Gastrocnemius medialis (tissue), 4 donors: ENCODE measurements at regions not wholly inside any gene's neighbourhood (a gene's known extent, or its start where the extent isn't known, plus 50 kb on each side); places are given as distances from the start of the nearest gene placed in this dataset.

Source experiments
- ATAC-seq, 2 donors: fragments of 150-250 bp; one replicate each; pipeline ENCODE4 v1.9.1; 2016
- DNase-seq, 2 donors: peaks; one replicate each; pipeline ENCODE4 v3.0.0-alpha.2; 2019
- H3K27ac ChIP-seq, 4 donors: fragments of 200-600 bp; sonication (generic); 1 replicate in 1 of 4; 2 replicates in 3 of 4; pipeline ENCODE4 v1.5.1; 2016 to 2018; ENCODE audit warnings: mild to moderate bottlenecking in 2 of 4, moderate library complexity in 1 of 4
- H3K27me3 ChIP-seq, 3 donors: fragments of 200-600 bp; sonication (generic) in 2 of 3; 1 replicate in 1 of 3; 2 replicates in 2 of 3; pipeline versions ENCODE4 v1.5.1 to v1.6.0; 2016 to 2019; ENCODE audit warnings: mild to moderate bottlenecking in 1 of 3, moderate library complexity in 1 of 3
- H3K36me3 ChIP-seq, 2 donors: fragments of 200-600 bp; sonication (generic) in 1 of 2; one replicate each; pipeline ENCODE4 v1.5.1; 2017 to 2018
- H3K4me1 ChIP-seq, 2 donors: fragments of 200-600 bp; sonication (generic) in 1 of 2; one replicate each; pipeline ENCODE4 v1.5.1; 2016 to 2017; ENCODE audit warnings: mild to moderate bottlenecking in 2 of 2
- H3K4me3 ChIP-seq, 4 donors: fragments of 200-600 bp; sonication (generic) in 3 of 4; 1 replicate in 1 of 4; 2 replicates in 3 of 4; pipeline ENCODE4 v1.5.1; 2016 to 2019; ENCODE audit warnings: mild to moderate bottlenecking in 2 of 4
- H3K9me3 ChIP-seq, 3 donors: fragments of 200-600 bp; sonication (generic) in 2 of 3; 1 replicate in 1 of 3; 2 replicates in 2 of 3; pipeline ENCODE4 v1.5.1; 2016 to 2019
- CTCF ChIP-seq, 5 experiments: fragments of 450-650 bp in 3 of 5; fragments of 200-600 bp in 2 of 5; sonication (generic) in 2 of 5; IDR thresholded peaks in 4 of 5; conservative IDR thresholded peaks in 1 of 5; 1 replicate in 4 of 5; 2 replicates in 1 of 5; pipeline ENCODE4 v1.5.1; 2016 to 2019; ENCODE audit warnings: antibody characterized with exemption in 5 of 5, mild to moderate bottlenecking in 3 of 5, moderate library complexity in 3 of 5
- POLR2A ChIP-seq, 2 donors: fragments of 450-650 bp; IDR thresholded peaks; one replicate each; pipeline ENCODE4 v1.6.1; 2017; ENCODE audit warnings: antibody characterized with exemption in 2 of 2, mild to moderate bottlenecking in 2 of 2, moderate library complexity in 2 of 2
- in situ Hi-C, 4 donors: fragments of 200-750 bp; cut with MboI; loops; one replicate each; pipeline versions ENCODE4 v1.15.0 to v1.8.0; 2017; ENCODE audit warnings: low sequenced_read_pairs in 4 of 4
- intact Hi-C: fragments of 100-400 bp; cut with DNase I; formaldehyde crosslinking; loops from one replicate; pipeline ENCODE4 v1.15.1; 2023; ENCODE audit warnings: low total_unique reads

- TF ChIP-seq CTCF (IDR thresholded peaks at IDR 0.05 in 4 of 5, conservative IDR thresholded peaks at IDR 0.05 in 1 of 5) (no peak), POLR2A (IDR thresholded peaks at IDR 0.05) (no peak)
- Histone ChIP-seq H3K9me3 (no peaks in the 10 kb centered on the region), H3K36me3 (no peaks in the 10 kb centered on the region), H3K4me3 (no peak overlapping the region), H3K4me1 (no peaks in the 10 kb centered on the region), H3K27me3 (no peaks in the 10 kb centered on the region), H3K27ac (no peak overlapping the region)
- DNase-seq (no peak), ATAC-seq (no peak)
- intact Hi-C loops = no loop called here
- in situ Hi-C loops = no loop called here
Measured at GRCh38 chr5:12367973-12368372, 463.7 kb upstream of the CTNND2 start.

- no peaks in the 10 kb centered on the region for H3K27me3 ChIP-seq
- no peak overlapping the region for H3K4me3 ChIP-seq
- TF ChIP-seq POLR2A (IDR thresholded peaks at IDR 0.05) (no peak), CTCF (IDR thresholded peaks at IDR 0.05 in 4 of 5, conservative IDR thresholded peaks at IDR 0.05 in 1 of 5) (no peak)
- ATAC-seq (no peak), DNase-seq (no peak)
- no peaks in the 10 kb centered on the region for H3K4me1 ChIP-seq
- in situ Hi-C loops = no loop called here
- H3K36me3 ChIP-seq = no peaks in the 10 kb centered on the region
- intact Hi-C loops = no loop called here
- H3K9me3 ChIP-seq = no peaks in the 10 kb centered on the region
- no peak overlapping the region for H3K27ac ChIP-seq
Measured at GRCh38 chr5:12360218-12360617, 456.0 kb upstream of the CTNND2 start.

GRCh38 chr5:12358371-12359090, 454.3 kb upstream of the CTNND2 start:
- Histone ChIP-seq H3K27ac (no peak overlapping the region), H3K27me3 (no peaks in the 10 kb centered on the region), H3K4me1 (no peaks in the 10 kb centered on the region), H3K9me3 (no peaks in the 10 kb centered on the region), H3K36me3 (no peaks in the 10 kb centered on the region), H3K4me3 (no peak overlapping the region)
- DNase-seq (no peak), ATAC-seq (no peak)
- in situ Hi-C loops = no loop called here
- intact Hi-C loops = no loop called here
- TF ChIP-seq POLR2A (IDR thresholded peaks at IDR 0.05) (no peak), CTCF (IDR thresholded peaks at IDR 0.05 in 4 of 5, conservative IDR thresholded peaks at IDR 0.05 in 1 of 5) (no peak)

- H3K4me3 ChIP-seq = no peak overlapping the region
- no peak for ATAC-seq
- no peaks in the 10 kb centered on the region for H3K9me3 ChIP-seq
- intact Hi-C loops = no loop called here
- H3K27me3 ChIP-seq = no peaks in the 10 kb centered on the region
- H3K27ac ChIP-seq = no peak overlapping the region
- H3K36me3 ChIP-seq = no peaks in the 10 kb centered on the region
- no peaks in the 10 kb centered on the region for H3K4me1 ChIP-seq
- DNase-seq = no peak
- in situ Hi-C loops = no loop called here
- no peak for TF ChIP-seq CTCF (IDR thresholded peaks at IDR 0.05 in 4 of 5, conservative IDR thresholded peaks at IDR 0.05 in 1 of 5)
- no peak for TF ChIP-seq POLR2A (IDR thresholded peaks at IDR 0.05)
Measured at GRCh38 chr5:12357626-12358025, 453.4 kb upstream of the CTNND2 start.

- H3K27me3 ChIP-seq = no peaks in the 10 kb centered on the region
- intact Hi-C loops (no loop called here), in situ Hi-C loops (no loop called here)
- no peak overlapping the region for H3K4me3 ChIP-seq
- no peak for ATAC-seq
- no peak overlapping the region for H3K27ac ChIP-seq
- no peak for TF ChIP-seq POLR2A (IDR thresholded peaks at IDR 0.05)
- no peak for TF ChIP-seq CTCF (IDR thresholded peaks at IDR 0.05 in 4 of 5, conservative IDR thresholded peaks at IDR 0.05 in 1 of 5)
- H3K4me1 ChIP-seq = no peaks in the 10 kb centered on the region
- no peaks in the 10 kb centered on the region for H3K9me3 ChIP-seq
- H3K36me3 ChIP-seq = no peaks in the 10 kb centered on the region
- no peak for DNase-seq
Measured at GRCh38 chr5:12354686-12355085, 450.4 kb upstream of the CTNND2 start.
